CMK (cell line): ENCODE measurements at regions not wholly inside any gene's neighbourhood (a gene's known extent, or its start where the extent isn't known, plus 50 kb on each side); places are given as distances from the start of the nearest gene placed in this dataset.
"Not testable (repeated sequence)": the region's sequence is repeated elsewhere in the genome, so short reads cannot be mapped to it uniquely, and the experiment has no call there.

Experiments used
- DNase-seq: peaks from one replicate; pipeline ENCODE4 v3.0.0-alpha.2; 2010; ENCODE audit warnings: low read depth

GRCh38 chr14:105734241-105734640, 207.9 kb downstream of the TMEM121 start:
- DNase-seq, result not testable (repeated sequence)

GRCh38 chr14:105736331-105736730, 209.9 kb downstream of the TMEM121 start:
- not testable (repeated sequence) for DNase-seq

GRCh38 chr14:105737504-105738246, 211.3 kb downstream of the TMEM121 start:
- DNase-seq, result no peak

GRCh38 chr14:105738638-105739037, 212.3 kb downstream of the TMEM121 start:
- DNase-seq, result no peak

GRCh38 chr14:105739331-105740102, 213.1 kb downstream of the TMEM121 start:
- DNase-seq, result no peak

GRCh38 chr14:105740272-105740671, 213.9 kb downstream of the TMEM121 start:
- not testable (repeated sequence) for DNase-seq

GRCh38 chr14:105740961-105741360, 214.6 kb downstream of the TMEM121 start:
- not testable (repeated sequence) for DNase-seq

GRCh38 chr14:105741707-105742530, 215.5 kb downstream of the TMEM121 start:
- DNase-seq, result not testable (repeated sequence)

GRCh38 chr14:105742531-105742848, 216.1 kb downstream of the TMEM121 start:
- DNase-seq, result no peak

GRCh38 chr14:105742904-105743701, 216.7 kb downstream of the TMEM121 start:
- DNase-seq, result not testable (repeated sequence)

- not testable (repeated sequence) for DNase-seq
Observed at GRCh38 chr14:105744213-105744787, 217.9 kb downstream of the TMEM121 start.

- no peak for DNase-seq
Observed at GRCh38 chr14:105745433-105746123, 219.2 kb downstream of the TMEM121 start.

- DNase-seq, result no peak
Observed at GRCh38 chr14:105746124-105746514, 219.7 kb downstream of the TMEM121 start.

GRCh38 chr14:105746800-105747502, 220.6 kb downstream of the TMEM121 start:
- DNase-seq, result not testable (repeated sequence)

GRCh38 chr14:105747503-105748203, 221.3 kb downstream of the TMEM121 start:
- not testable (repeated sequence) for DNase-seq

- DNase-seq, result no peak
Observed at GRCh38 chr14:105748204-105748578, 221.8 kb downstream of the TMEM121 start.

- not testable (repeated sequence) for DNase-seq
Observed at GRCh38 chr14:105748710-105749109, 222.3 kb downstream of the TMEM121 start.

- DNase-seq, result not testable (repeated sequence)
Observed at GRCh38 chr14:105749870-105750541, 223.6 kb downstream of the TMEM121 start.

GRCh38 chr14:105751291-105751751, 224.9 kb downstream of the TMEM121 start:
- DNase-seq, result not testable (repeated sequence)
